Psoas muscle (tissue), 7 donors: ENCODE measurements at regions not wholly inside any gene's neighbourhood (a gene's known extent, or its start where the extent isn't known, plus 50 kb on each side); places are given as distances from the start of the nearest gene placed in this dataset.
"Not testable (repeated sequence)": the region's sequence is repeated elsewhere in the genome, so short reads cannot be mapped to it uniquely, and the experiment has no call there.

Experiments used
- ATAC-seq, 4 donors: fragments of 200-7000 bp; cut with Tn5 transposase; one replicate each; pipeline ENCODE4 v1.9.1; 2020; ENCODE audit warnings: moderate library complexity in 3 of 4, mild to moderate bottlenecking in 2 of 4
- DNase-seq, 2 donors: peaks; one replicate each; pipeline ENCODE4 v3.0.0-alpha.2; 2020
- H3K27ac ChIP-seq: fragments of 200-600 bp; one replicate; pipeline ENCODE4 v1.8.0; 2022
- H3K27me3 ChIP-seq, 3 donors: fragments of 200-600 bp in 1 of 3; one replicate each; pipeline versions ENCODE4 v1.6.1 to v1.8.0; 2013 to 2022; ENCODE audit warnings: low read length in 2 of 3, mild to moderate bottlenecking in 2 of 3, moderate library complexity in 1 of 3; ENCODE audit not compliant: insufficient read depth in 3 of 3
- H3K36me3 ChIP-seq, 2 donors: fragments of 200-600 bp in 1 of 2; one replicate each; pipeline versions ENCODE4 v1.6.1 to v1.8.0; 2013 to 2022; ENCODE audit warnings: low read depth in 1 of 2, mild to moderate bottlenecking in 1 of 2, moderate library complexity in 1 of 2; ENCODE audit not compliant: insufficient read depth in 1 of 2
- H3K4me1 ChIP-seq: fragments of 200-600 bp; one replicate; pipeline ENCODE4 v1.8.0; 2022
- H3K4me3 ChIP-seq: fragments of 200-600 bp; one replicate; pipeline ENCODE4 v1.8.0; 2022; ENCODE audit warnings: mild to moderate bottlenecking
- H3K9me3 ChIP-seq: fragments of 200-600 bp; one replicate; pipeline ENCODE4 v1.8.0; 2022
- CTCF ChIP-seq: fragments of 200-600 bp; IDR thresholded peaks from one replicate; pipeline ENCODE4 v1.8.0; 2022; ENCODE audit warnings: antibody characterized with exemption
- WGBS, 3 donors: extraction: QIAGEN DNeasy Blood & Tissue Kit; methylation state at CpG; one replicate each; pipeline versions ENCODE4 v1.1.6 to v1.1.7; 2013; 5-methylcytosine and 5-hydroxymethylcytosine counted together
- intact Hi-C, 2 donors: fragments of 100-400 bp; cut with DNase I; formaldehyde crosslinking; loops; one replicate each; pipeline versions ENCODE4 v1.11.0 to v1.14.2; 2022
- donor health status: healthy with polysubstance abuse.
- donor health status: DM: no; HTN: no; CAD: no; lungs with moderate emphysema.
- donor health status: Bipolar disorder and iron deficiency.
- donor health status: healthy.
- donor health status: DM: yes; HTN: yes; CAD: no.
- donor health status: DM: no; HTN: no; CAD: no.
- donor health status: DM: yes; HTN: yes; CAD: no.

GRCh38 chr4:95939141-95939540 lies 99.2 kb downstream of the PDHA2 start:
- no peak for ATAC-seq
- 70 to 92% (median 83%) methylated on average over 1 of the region's 1 CpG for WGBS, 3 donors

DNA sequence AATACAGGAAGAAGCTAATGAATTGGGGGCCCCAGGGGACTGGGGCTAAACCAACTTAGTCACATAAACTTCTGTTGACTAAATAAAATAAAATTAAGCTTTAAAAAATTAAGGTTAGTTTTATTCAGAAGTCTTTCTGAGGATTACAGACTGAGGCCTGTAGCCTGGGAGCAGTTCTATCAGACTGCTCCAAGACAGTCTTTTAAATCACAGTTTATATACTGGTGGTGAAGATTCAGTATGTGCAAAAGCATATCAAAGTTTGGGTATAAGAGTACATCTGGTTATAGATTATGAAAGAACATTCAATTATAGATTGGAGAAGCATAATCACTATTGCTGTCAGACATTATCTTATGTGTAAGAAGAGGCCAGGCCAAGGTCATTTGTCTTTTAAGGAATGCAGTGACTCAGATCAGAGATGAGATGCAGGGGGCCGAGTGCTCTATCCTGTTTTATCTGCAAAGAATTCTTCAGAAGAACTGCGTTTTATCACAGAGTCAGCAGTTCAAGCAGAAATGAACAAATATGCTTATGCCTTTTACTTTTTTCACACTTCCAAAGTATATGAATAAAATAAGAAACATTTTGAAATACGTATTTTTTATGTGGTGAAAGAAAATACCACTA lies 109.4 kb downstream of the PDHA2 start:
- H3K9me3 ChIP-seq, result peaks cover 6% of the 10 kb centered on the region
- H3K27ac ChIP-seq, result no peak overlapping the region
- H3K36me3 ChIP-seq, result no peaks in the 10 kb centered on the region
- DNase-seq (no peak), ATAC-seq (no peak)
- TF ChIP-seq CTCF, result no peak
- no peak overlapping the region for H3K4me3 ChIP-seq
- WGBS, 3 donors, result 68 to 79% (median 72%) methylated on average over 3 of the region's 3 CpGs
- H3K27me3 ChIP-seq, result no peaks in the 10 kb centered on the region
- no peaks in the 10 kb centered on the region for H3K4me1 ChIP-seq
- intact Hi-C loops, result no loop called here

More at GRCh38 chr4:95939141-95939540, 99.2 kb downstream of the PDHA2 start:
- no peaks in the 10 kb centered on the region for H3K4me1 ChIP-seq
- no peak overlapping the region for H3K4me3 ChIP-seq
- H3K36me3 ChIP-seq, result no peaks in the 10 kb centered on the region
- H3K27me3 ChIP-seq, result no peaks in the 10 kb centered on the region
- no peak overlapping the region for H3K27ac ChIP-seq
- intact Hi-C loops, result no loop called here
- no peak for DNase-seq
- TF ChIP-seq CTCF, result no peak
- no peaks in the 10 kb centered on the region for H3K9me3 ChIP-seq

- intact Hi-C loops, result no loop called here
Observed at GRCh38 chr4:95949808-95950207, 109.9 kb downstream of the PDHA2 start.

GRCh38 chr4:95952538-95952937 lies 112.6 kb downstream of the PDHA2 start:
- H3K36me3 ChIP-seq, intact Hi-C loops, ATAC-seq, H3K27me3 ChIP-seq, H3K9me3 ChIP-seq, H3K4me3 ChIP-seq, DNase-seq, H3K4me1 ChIP-seq, H3K27ac ChIP-seq: not testable (repeated sequence)
- WGBS, 3 donors, result 40 to 51% (median 47%) methylated on average over 2 of the region's 2 CpGs

More at GRCh38 chr4:95949808-95950207, 109.9 kb downstream of the PDHA2 start:
- no peaks in the 10 kb centered on the region for H3K36me3 ChIP-seq
- 96 to 100% (median 98%) methylated on average over 1 of the region's 1 CpG for WGBS, 3 donors
- H3K9me3 ChIP-seq, result peaks cover 6% of the 10 kb centered on the region
- ATAC-seq (no peak), DNase-seq (no peak)
- H3K27ac ChIP-seq, result no peak overlapping the region
- H3K4me3 ChIP-seq, result no peak overlapping the region
- H3K27me3 ChIP-seq, result no peaks in the 10 kb centered on the region
- no peak for TF ChIP-seq CTCF
- H3K4me1 ChIP-seq, result no peaks in the 10 kb centered on the region

DNA sequence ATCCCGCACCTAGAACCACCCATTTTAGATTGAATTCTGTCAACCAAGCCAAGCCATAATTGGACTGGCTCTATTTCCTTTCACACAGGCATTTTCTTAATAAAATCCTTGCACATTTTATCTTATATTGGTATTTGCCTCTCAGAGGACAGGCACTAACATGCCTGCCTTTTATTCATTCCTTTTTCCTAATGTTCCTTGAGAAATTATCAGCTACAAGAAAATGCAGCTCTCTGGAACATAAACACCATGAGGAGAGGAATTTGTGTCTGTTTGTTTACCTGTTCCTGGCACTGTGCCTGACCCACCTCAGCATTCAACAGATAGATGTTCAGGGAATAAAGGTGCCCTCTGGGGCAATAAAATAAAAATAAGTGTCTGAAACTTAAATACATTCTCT lies 116.2 kb downstream of the PDHA2 start:
- TF ChIP-seq CTCF, result no peak
- WGBS, 3 donors, result 87 to 93% (median 91%) methylated on average over 1 of the region's 1 CpG

More for the DNA sequence above, 116.2 kb downstream of the PDHA2 start:
- Histone ChIP-seq H3K4me1 (no peaks in the 10 kb centered on the region), H3K27ac (no peak overlapping the region), H3K9me3 (no peaks in the 10 kb centered on the region), H3K36me3 (no peaks in the 10 kb centered on the region), H3K4me3 (no peak overlapping the region), H3K27me3 (no peaks in the 10 kb centered on the region)
- intact Hi-C loops, result no loop called here
- ATAC-seq (no peak), DNase-seq (no peak)
